ELF-1 (cell line): ENCODE measurements at regions not wholly inside any gene's neighbourhood (a gene's known extent, or its start where the extent isn't known, plus 50 kb on each side); places are given as distances from the start of the nearest gene placed in this dataset.

Experiments
- DNase-seq: peaks from one replicate; pipeline ENCODE4 v3.0.0-alpha.2; 2016; ENCODE audit warnings: low read depth, low spot score

DNA sequence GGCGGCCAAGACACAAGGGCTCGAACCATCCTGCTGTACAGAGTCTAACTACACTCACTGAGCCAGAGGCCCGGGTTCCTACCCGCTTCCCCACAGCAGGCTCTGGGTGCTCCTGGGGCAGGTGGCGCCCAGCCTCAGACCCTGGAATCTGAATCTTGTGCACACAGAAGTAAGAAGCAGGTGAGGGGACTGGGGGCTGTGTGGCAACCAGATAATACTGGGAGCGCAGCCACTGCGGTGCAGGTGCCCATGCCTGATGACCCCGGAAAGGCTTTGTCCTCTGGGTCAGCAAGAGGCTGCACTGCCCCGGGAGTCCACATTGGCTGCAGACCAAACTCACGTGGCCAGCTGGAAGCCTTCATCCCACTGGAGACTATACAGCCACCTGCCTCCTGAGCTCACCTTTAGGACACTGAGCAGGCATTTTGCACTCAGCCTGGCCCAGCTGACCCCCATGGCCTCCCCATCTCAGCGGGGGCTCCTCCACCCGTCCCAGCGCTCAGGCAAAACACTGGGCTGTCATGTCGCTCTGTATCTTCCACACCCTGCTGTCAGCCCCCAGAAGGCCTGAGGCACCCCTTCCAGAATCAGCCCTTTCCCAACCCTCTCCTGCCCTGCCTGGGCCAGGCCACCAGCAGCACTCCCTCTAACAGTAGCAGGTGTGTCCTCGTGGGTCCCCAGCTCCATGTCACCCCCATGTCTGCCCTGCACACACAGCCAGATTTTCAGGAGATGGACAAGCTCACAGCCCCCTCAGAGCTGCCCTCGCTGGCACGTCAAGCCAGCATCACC is 101.0 kb upstream of the IQSEC1 start:
- no peak for DNase-seq

DNA sequence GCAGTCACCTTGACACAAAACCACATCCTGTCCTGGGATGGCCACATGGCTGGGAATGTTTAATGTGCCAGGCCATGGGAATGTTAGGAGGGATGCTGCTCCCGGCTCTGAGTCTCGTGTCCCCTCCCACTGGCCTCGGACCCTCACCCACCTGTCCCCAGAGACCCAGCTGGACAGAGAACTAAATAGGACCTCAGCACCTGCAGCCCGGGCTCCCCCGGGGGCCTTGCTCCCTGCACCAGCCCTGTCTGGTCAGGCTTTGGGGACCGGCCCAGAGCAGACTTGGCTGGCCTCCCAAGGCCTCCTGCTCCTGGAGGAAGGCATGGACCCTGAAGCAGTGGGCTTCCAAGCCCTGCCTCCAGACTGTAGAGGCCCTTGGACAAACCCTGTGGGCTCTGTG is 100.0 kb upstream of the IQSEC1 start:
- no peak for DNase-seq

DNA sequence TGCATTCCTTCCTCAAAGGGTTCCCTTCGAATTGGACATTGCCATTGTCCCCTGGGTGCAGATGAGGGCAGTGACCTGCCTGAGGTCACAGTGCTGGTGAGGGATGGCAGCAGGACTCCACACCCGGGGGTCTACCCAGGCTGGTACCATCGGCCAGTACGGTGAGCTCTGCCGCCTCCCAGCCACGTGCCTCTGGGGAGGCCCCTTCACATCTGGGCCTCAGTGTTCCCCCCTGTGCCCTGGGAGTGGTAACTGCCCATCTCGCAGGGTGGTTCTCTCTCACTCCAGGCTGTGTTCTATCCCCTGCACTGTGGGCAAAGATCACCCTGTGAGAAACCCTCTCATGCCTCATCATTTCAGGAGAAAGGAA is 99.4 kb upstream of the IQSEC1 start:
- no peak for DNase-seq

DNA sequence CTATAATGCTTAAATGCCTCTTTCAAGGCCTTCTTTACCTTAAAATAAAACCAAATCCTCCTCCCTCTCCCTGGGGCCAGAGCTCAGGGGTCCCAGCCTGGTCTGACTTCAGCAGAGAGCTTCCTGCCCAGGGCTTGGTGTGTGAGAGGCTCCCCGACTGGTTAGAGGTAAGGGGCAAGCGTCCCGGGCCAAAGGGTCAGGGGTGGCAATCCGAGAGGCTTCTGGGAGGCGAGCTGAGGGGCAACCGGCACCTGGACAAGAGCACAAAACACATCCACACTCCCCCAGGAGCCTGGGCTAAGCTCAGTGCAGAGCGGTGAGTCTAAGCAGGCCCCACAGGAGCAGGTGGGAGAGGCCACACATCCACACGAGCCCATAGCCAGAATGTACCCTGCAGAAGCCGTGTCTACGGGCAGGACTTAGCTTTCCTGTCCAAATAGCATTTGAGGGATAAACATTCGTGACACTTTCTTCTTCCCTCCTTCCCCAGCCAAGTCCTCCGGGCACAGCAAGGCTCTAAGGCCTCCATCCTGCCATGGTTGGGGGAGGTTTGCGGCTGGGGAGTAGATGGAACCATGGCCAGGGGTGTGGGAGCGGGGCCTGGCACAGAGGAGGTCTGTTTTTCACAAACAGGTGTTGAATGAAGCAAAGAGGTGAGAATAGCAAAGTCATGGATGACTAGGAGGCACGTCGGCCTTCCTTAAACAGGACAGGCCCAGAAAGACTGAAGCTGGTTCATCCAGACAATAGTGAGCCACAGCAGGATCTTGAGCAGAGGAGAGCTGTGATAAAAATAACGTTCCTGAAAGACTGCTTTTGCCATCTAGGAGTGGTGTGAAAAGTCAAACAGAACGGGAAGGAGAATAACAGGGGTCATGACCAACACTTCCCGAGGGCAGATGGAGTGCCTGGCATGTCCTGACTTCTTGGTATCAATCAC is 98.7 kb upstream of the IQSEC1 start:
- no peak for DNase-seq

DNA sequence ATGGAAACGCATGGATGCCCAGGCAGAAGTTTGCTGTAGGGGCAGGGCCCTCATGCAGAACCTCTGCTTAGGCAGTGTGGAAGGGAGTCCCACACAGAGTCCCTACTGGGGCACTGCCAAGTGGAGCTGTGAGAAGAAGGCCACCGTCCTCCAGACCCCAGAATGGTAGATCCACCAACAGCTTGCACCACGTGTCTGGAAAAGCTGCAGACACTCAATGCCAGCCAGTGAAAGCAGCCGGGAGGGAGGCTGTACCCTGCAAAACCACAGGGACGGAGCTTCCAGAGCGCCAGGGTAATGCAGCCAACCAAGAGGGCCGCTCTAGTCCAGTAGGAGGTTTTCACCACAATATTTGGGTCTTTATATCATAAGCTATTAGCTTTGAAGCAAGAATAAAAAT is 97.1 kb upstream of the IQSEC1 start:
- no peak for DNase-seq

DNA sequence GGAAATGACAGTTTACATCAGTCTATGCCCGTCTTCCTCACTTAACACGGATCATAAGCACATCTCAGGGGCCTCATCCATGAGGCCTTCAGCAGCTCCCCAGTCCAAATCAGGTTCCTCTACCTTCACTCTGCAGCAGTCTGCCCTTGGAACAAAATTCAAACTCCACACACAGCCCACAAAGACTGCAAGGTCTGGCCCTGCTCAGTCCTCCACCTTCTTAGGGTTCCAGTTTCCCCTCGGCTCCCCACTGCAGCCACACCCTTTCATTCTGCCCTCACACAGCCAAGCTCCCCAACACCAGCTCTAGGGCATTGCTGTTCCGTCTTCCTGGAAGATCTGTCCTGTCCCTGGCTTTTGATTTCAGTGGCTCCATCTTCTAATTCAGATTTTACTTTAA is 95.2 kb upstream of the IQSEC1 start:
- no peak for DNase-seq

DNA sequence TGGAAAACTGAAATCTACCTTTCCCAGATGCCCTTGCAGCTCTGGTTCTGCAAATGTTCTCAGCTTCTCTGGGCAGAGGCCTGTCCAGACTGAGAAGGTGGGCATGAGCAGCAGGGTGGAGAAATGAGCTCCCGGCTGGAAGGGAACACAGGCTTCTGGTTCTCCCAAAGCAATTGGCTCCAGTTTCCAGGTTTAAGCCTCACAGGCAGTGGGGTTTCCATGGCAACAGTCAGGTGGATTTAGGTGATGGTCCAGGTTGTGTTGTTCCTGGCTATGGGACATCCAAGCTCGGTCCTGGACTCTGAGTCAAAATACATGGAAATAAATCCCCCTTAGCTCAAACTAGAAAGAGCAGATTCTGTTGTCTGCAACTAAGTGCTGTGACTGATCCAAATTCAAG is 94.6 kb upstream of the IQSEC1 start:
- DNase-seq: no peak

DNA sequence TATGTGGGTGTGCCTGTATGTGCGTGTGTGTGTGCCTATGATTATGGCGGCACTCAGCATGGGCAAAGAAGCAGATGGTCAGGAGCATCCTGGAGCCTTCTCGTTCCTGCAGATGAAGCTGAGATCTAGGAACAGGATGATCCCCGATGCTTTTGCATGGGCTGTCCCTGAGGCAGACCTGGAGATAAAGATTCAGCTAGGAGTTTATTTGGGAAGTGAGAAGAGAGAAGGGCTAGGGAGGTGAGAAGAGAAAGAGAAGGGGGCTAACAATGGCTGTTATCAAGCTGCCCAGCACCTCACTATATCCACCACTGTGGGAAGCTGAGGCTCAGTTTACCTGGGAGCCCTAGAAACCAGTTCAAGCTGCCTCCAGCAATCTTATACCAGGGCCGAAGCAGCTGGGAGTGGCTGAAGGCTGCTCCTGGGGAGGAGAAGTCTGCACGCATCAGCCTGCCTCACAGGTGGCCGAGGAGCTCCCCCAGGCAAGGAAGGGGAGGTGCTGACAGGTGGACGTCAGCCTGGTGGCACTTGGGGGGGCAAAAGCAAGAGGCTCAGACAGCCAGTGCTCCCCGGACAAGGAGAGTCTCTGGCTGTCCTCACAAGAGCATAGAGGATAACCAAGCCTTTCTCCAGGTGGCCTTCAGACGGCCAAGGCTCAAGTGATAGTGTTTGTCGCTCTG is 94.0 kb upstream of the IQSEC1 start:
- no peak for DNase-seq

DNA sequence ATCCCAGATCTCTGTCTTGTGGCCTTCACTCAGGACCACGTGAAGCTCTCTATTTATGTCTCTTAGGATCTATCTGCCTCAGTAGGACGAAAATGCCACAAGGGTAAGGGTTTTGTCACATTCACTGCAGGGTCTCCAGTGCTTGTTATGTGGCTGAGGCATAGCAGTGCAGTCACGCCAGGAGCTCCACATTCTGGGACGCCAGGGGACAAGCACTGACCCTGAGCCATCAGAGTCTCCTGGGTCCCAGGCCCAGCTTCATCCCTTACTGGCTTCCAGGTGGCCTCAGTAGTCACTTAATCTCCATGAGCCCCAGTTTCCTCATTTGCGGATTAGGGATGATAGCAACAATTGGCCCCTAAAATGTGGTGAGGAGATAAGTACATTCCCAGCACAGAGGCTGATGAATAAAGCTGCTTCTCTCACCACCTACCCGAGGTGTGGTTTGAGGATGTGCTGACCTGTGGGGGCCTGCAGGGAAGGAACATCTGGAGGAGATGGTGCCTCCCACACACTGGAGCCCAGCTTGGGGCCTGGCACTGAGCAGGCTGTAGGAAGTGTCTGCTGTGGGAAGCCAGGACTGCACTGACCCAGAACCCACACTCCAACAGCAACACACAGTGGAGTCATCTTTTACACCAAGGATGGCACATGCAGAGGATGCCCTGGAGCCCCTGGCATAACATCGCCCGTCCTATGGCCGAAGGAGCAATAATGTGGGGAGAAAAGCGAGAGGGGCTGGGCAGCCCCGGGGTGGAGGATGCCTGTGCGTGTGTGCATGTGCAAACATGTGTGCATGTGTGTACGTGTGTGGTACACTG is 93.2 kb upstream of the IQSEC1 start:
- DNase-seq: no peak

DNA sequence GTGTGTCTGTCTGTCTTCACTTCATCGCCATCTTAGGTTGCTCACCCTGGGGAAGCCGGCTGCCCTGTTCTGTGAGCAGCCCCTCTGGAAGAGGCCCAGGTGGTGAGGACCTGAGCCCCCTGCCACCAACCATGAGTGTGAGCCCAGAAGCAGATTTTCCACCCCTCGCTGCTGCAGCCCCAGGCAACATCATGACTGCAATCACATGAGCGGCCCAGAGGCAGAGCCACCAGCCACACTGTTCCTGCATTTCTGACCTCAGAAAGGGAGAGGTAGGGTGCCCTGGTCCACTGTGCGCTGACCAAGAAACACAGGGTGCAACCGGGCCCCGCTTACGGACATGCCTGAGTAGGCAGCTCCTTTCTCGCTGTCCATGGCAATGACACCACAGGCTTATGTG is 92.3 kb upstream of the IQSEC1 start:
- no peak for DNase-seq

DNA sequence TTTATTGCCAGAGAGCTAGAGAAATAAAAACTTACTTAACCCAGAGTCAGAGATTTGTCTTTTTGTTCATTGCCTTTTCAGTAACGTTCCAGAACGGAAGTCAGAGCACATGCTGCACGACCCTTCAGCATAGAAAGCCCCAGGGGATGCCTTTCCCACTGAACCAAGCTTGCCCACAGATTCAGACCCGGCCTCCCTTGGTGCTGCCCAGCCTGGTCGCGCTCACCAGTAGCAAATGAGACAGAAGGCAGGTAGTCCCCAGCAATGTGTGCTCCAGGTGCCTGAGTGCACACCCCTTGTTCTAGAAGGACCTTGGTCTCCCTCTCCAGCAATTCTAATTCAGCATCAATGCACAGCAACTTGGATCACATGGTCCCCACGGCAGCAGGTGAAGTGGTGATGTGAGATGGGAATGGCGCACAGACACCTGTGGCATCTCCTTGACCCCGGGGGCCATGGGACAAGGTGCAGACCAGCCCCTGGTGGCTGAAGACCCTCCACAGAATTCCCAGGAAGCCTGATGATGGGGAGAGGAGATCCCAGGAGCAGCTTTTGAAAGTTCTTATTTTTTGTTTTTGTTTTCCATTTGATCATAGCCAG is 91.8 kb upstream of the IQSEC1 start:
- no peak for DNase-seq

DNA sequence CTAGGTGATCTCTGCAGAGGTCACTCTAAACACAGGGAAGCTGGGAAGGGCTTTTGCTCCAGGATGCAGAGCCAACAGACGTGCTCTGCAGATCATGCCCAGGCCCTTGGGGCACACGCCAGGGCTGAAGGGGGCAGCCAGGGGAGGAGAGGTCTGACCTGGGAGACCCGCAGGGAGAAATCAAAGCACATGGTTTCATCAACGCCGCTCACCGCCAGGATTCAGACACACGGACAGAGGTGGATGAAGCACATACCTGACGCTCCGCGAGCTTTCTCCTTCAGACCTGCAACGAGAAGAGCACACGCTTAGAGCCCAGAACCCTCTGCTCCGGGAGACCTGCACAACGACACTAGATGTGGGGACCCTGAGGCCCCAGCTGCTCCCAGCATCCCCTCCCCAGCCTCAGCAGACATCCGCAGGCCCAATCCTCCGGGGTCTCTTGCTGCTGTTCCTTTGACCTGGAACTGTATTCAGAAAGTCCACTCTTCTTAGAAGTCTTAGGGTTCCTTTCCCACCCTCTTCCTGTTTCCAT is 90.7 kb upstream of the IQSEC1 start:
- no peak for DNase-seq

DNA sequence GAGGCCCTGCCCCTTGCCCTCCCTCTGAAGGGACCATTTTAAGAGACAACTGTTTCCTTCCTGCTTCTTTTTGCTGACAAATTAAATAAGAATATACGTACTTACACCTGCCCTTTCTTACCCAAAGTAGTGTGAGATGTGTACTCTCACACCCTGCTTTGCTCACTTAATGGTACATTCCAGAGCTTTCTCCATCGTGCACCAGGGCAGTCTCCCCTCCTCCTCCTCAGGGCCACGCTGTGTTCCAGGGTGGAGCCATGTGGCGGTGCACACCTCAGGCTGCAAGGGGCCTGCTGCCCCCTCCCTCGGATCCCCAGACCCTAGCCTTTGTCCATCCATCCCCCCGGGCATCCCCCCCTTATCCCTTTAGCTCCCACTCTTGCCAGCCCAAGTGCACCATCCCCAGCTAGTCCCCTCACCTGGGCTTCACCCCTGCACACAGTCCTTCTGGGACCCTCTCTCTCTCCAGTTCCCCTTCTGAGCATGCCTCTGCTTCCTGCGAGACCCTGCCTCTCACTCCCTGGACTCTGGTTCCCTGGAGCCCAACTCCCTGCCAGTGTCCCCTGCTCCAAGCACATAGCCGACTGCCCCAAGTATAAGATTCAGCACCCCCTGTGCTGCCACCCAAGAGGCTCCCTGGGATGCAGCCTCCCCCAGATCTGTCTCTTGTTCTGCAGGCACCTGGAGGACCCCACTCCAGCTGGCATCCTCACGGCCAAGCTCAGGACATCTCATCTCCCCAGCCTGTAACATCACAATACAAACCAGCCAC is 89.5 kb upstream of the IQSEC1 start:
- DNase-seq: no peak

DNA sequence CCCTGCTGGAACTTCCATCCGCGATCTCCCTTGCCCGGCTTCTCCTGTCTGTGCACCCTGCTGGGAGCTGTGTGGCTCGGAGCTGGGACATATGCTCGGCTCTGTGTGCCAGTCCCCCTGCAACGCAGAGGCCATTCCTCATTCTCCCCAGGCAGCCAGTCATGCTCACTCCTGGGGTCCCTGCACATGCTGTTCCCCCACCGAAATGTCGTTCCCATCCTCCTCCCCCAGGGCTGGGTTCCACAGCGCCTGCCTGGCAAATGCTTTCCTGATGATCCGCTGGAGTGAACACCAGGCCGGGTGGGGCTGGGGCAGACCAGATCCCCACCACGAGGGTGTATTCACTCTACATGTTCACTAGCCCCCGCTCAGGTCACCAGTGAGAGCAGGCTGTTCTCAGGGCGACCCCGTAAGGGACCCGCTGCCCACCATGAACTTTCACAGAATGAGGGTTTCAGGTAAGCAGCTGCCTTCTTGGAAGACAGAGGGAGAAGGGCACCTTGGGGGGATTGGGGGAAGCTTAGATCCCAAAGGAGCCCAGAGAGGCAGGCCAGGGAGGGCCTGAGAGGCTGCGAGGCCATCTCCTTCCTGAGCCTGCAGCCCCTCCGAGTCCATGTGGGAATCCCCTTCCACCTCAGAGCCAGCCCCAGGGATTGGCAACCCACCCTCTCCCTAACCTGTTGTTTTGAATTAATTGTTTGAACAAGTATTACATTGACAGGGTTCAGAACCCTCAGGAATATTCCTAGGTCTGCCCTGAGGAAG is 88.7 kb upstream of the IQSEC1 start:
- no peak for DNase-seq

DNA sequence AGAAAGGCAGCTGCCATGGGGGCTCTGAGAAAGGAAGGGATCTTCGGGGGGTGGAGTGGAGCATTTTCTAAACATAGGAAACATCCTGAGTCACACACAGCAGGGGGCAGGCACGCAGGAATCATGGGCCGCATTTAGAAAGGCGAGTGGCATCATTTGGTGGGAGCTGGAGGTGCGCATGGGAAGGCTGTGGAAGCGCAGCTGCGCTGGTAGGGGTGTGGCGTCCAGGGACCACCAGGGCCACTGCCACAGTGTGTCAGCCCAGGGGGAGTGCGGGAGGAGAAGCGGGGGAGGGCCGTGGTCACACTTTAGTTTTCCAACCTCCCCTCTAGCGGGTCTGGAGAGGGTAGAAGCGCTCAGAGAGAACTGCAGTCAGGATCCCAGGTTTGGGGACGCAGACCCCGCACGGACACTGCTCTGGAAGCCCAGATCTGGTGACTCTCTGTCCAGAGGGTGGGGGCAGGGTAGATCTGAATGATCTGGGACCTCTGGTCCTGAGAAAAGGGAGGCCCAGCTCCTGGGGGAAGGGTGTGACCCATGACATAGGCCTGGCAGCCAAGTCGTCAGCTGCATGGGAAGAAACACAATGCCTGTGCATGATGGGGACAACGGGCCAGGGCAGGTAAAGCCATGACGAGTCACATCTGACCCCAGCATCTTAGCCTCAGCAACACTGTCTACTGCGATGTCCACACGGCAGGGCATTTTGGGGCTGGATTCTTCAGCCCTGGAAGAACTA is 88.0 kb upstream of the IQSEC1 start:
- peak; percentile 30 for DNase-seq

DNA sequence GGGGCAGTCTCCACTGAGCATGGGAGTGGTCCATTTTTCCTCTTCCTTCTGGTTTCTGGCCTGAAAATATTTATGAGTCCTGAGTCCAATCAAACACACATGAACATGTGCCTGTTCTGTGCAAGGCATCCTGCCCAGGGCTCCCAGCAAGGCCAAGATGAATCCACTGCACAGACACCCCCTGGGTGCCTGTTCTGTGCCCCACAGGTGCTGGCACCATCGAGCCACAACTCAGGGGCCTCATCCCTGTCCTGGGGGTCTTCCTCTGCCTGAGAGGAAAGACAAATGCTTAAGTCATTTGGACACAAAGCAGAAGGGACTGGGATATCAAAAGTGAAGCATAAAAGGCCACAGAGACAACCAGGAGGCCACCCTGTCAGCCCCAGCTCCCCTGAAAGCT is 87.4 kb upstream of the IQSEC1 start:
- no peak for DNase-seq

DNA sequence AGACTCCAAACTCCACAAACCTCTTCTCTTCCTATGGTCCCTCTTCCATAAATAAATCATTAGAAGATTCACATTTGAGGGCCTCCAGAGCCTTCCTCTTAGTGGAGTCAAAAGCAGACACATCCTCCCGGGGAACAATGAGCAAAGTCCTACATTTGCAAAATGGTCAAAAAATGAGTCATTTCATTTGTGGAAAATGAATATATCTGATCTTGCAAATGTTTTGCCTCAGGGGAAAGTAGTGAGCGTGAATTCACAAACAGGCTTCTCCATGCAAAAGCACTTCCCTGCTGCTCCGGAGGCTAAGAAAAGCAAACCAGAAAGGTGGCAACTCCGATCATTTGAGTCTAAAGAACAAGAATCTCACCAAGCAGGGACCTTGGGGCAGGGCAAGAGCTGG is 86.7 kb upstream of the IQSEC1 start:
- no peak for DNase-seq

DNA sequence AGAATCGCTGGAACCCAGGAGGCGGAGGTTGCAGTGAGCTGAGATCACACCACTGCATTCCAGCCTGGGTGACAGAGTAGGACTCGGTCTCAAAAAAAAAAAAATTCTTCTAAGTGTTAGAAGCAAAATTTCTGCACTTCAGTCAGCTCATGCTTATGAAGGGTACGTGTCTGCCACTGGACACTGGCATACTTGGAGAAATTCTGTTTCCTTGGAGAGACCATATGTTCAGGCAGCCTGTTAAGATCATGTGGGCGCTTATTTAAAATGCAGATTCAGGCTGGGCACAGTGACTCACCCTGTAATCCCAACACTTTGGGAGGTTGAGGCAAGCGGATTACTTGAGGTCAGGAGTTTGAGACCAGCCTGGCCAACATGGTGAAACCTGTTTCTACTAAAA is 85.6 kb upstream of the IQSEC1 start:
- DNase-seq: no peak

DNA sequence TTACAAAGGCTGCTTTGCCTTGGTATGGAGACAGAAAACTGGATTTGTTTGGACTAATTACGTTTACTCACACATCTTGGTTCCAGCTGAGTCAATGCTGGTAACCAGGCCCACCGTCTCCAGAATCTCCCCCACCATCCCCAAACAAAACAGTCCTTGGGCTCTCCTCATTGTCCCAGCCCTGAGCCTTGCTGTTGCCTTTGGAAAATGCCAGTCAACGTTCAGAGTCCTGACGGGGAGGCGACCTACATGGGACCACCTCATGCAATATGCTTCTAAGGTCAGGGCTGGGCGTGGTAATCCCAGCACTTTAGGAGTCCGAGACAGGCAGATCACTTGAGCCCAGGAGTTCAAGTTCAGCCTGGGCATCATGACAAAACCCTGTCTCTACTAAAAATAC is 85.2 kb upstream of the IQSEC1 start:
- no peak for DNase-seq
